GM19438 (cell line): ENCODE measurements at regions not wholly inside any gene's neighbourhood (a gene's known extent, or its start where the extent isn't known, plus 50 kb on each side); places are given as distances from the start of the nearest gene placed in this dataset.

ENCODE experiments used
- ATAC-seq: cut with Tn5 transposase; IDR thresholded peaks from one replicate; pipeline ENCODE4 v1.9.1; 2021; ENCODE audit warnings: low read depth; ENCODE audit not compliant: unreplicated experiment

DNA sequence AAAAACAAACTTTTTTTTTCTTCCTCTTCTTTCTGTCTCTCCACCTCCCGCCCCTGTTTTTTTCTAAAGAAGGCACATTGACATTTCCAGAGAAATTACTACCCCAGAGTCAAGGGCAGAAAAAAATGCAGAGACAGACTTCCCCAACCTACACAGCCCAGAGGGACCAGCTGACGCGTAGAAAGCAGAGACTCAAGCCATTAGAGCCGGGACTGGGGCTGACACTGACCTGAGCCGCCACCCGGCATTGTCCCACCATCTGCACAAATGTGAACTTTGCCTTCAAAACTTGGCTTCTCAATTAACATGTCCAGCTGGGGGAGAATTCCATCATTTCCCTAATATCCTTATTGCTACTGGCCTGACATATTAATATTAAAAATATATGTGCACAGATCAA lies 385.6 kb downstream of the NR2F2 start:
- no peak for ATAC-seq

DNA sequence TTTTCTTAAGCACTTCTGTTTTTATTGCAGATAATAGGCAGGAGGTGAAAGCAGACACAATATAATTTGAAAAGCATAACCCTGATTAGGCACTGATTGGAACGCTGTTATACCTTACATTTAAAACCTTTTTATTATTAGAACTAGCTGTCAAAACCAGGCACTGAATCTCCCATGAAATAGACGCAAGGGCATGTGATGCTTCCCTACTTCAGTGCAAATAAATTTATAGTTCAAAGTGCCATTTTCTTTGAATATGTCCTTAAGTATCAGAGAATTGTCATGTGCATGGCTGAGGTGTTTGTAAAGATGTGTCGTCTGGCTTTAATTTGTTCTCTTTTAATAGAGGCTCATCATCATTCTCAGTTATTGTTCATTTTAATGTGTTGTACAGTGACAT lies 386.0 kb downstream of the NR2F2 start:
- no peak for ATAC-seq

DNA sequence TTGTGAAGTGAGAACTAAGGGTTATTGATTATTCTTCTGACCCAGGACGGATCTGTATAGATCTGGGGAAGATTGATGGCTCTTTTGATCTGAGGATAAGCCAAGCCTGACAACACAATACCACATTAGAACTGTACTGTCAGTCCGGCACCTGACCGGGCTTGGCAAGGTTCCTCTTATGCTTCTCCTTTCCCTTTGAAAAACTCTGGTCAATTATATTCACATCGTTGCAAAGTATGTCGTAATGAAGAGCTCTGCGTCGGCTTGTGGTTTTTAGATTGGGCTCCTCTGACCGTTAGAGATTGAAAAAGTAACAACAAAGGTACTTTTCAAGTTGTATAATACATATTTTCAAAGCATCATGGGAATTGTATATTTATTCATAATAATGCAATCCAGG lies 389.8 kb downstream of the NR2F2 start:
- no peak for ATAC-seq

DNA sequence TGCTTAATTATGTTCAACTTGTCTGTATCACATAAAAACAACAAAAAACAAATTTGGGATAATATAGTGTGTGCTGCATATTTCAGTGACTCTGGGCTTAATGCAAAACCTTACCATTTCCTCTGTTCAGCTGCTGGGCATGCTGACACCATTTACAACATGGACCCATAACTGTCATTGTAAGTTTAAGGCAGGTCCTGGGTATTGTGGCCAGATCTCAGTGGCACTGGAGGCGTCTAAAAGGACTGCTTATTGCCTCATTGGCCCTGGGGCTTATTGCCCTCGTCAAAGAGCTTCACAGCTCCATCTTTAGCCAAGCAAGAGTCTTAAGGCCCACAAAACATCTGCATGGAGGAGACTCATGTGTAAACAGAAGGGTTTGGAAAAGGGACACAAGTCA lies 390.2 kb downstream of the NR2F2 start:
- no peak for ATAC-seq

DNA sequence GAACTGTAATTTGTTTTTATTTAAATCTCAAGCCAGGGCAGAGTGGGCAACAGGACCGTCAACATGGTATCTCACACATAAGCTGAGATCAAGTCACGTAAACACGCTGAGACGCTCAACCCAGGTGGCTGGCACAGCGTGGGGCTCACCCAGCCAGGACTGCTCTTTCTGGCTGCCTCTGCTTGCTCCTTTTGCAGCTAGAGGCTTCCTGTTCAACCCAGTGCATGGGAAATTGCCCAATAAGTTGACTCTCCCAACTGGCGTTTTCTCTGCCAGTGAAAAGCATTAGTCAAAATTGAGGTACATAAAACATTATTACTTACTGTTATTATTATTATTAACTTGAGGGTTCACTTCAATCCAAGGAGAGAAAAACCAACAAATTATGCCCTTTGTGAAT lies 398.1 kb downstream of the NR2F2 start:
- ATAC-seq: no peak

DNA sequence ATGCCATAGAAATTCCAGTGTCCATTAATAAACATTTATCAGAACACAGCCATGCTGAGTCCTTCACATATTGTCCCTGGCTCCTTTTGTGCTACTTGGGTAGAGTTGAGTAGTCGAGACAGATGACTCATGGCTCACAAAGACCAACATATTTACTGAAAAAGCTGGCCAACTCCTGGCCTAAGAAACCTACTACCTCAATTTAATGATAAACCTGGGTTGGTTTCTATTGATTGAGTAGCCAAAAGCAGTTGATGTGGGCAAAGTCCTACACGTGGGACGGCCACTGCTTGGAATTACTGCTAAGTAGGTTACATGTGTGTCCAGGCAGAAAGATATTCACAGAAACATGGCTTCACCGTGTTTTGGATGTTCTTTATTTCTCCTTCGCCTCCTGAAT lies 402.2 kb downstream of the NR2F2 start:
- no peak for ATAC-seq

DNA sequence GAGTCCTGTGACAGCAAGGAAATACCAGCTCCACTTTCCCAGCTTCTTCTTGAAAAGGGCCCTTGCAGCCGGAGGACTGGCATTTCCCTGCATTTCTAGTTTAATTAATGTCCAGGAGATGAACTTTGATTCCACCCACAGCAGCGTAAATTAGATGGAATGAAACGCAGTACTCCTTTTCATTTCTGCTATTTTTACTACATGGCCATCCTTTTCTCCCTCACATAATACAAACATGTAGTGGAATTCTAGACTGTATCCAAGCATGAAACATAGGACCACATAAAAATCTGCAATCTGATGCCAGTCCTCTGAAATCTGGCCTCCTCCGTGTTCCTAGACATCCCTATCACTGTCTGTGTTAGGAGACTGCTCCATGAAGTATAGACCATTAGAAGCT lies 403.2 kb downstream of the NR2F2 start:
- no peak for ATAC-seq

DNA sequence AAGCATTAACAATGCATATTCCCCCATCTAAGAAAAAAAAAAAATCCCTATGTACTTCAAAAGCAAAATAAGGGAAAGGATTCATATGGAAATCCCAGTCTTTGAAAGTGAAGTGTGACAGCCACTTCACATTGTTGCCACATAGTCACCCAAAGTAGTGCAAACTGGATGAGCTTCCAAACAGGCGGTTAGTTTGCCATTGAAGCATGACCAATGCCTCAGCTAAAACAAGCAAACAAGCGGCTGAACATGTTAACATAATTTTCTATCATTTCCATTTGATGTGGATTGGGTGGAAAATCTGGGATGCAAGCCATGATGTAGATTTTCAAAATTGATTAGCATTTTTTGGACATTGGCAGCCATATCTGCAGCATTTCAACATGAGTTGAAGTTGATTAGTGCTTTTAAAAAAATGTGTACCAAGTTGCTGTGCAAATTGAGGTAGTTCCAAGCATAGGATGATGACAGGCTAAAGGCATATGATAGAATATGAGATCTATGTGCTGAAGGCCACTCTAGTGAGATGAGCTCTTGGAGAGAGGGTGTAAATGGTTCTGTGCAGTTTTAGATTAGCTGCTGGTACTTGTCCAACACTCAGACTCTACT lies 405.2 kb downstream of the NR2F2 start:
- ATAC-seq: no peak

DNA sequence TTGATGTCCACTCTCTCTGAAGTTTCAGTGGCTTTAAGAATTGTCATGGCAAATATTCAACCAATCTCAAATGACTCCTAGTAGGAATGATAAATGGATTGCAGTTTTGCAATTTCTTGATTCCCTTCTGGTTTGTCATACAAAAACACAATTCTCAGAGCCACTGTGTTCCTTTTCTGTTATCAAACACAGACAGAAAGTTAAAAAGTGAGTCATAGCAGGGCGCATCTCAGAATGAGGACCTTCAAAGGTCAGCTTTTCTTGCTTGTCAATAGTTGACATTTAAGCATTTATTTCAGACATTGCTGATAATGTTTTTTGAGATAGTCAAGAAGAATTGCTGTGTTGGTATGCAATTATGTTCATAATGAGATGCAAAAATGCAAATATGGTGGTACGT lies 405.9 kb downstream of the NR2F2 start:
- ATAC-seq: no peak

DNA sequence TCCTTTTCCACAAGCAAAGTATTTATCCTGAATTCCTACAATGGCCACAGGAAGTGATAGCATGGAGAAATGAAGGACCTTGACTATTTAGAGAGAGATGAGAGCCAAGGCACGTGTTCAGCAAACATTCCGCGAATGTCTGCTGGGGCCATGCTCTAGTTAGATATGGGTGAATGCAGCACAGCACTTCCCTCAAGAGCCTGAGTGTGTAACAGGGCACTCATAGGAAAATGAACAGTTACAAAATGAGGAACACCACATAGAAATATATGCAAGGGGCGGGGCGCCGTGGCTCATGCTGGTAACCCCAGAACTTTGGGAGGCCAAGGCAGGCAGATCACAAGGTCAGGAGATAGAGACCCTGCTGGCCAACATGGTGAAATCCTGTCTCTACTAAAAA lies 406.9 kb downstream of the NR2F2 start:
- ATAC-seq: no peak

DNA sequence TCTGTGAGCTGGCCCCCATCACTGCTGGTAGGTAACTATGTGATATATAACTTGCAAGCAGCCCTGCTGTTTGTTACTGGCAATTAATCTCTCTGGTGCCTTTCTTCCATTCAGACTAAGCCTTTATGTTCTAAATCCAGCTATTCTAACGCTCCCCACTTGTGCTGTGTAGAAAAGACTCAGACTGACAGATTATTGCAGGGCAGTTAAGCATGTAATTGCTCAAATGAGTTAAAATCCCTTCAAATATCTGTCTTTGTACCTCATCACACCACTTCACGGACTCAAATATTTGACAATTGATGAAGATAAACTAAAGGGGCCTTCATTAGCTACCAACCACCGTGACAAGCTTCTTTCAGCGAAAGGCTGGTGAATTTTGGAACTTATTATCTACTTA lies 416.2 kb downstream of the NR2F2 start:
- ATAC-seq: no peak

DNA sequence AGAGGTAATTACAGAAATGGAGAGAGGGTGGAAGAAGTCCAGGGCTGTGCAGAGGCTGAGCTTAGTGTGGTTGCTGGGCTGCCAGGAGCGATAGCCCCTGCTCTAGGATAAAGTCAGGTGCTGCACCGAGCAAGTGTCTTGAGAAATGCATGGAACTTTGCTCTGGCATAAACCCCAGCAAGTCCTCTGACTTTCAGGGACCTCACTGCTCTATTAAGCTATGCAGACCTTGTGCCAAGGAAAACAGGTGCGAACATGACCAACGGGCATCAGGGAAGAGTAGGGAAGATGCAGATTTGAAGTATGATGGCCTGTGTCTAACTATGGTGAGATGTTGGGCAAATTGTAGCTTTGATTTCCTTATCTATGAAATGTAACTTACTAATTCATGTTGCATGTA lies 416.8 kb downstream of the NR2F2 start:
- no peak for ATAC-seq

DNA sequence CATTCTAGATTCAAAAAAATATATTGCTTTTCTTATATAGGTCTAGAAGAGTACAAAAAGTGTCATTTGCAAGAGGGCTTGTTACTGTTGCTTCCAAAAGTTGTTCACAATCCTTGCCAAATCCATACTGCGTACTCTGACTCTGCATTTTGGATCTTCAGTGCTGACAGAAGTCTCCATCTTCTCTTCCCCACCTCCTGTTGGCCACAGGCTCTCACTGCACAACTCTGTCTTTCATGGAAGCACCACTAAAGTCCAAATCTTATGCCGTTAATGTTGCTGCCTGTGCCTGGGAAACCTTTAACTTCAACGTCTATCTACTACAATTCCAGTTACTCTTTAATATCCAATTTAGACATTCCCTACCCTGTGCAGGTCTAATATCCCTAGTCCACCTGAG lies 419.9 kb downstream of the NR2F2 start:
- no peak for ATAC-seq

DNA sequence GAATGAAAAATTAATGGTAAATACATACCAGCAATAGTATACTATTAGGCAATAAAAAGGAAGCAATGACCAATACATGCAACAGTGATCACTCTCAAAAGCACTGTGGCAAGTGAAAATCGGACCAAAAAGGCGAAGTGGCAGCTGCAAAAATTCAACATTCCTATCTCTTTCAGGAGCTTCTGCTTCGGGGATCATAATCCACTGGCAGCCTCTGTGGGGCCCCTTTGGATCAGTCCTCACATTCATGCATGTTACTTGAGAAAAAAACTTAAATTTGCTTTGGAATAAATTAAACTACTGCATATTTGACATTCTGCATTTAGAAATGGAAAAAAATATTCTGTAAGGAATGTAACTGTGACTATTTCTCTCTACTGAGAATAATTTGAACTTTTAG lies 425.6 kb downstream of the NR2F2 start:
- no peak for ATAC-seq

DNA sequence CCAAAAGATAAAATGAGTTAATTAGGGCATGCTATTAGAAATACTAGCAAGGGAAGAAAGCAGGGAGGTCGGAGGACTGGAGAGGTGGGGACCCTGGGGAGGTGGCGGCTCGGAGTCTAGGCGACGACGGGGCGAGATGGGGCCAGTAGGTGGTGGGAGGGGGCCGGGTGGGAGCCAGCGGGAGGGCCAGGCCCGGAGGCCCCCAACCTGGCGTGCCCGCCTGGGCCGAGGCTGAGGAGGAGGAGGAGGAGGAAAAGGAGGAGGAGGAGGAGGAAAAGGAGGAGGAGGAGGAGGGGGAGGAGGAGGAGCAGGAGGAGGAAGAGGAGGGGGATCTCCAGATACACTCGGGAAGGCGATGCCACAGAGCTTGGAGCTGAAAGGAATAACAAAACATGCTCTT lies 426.2 kb downstream of the NR2F2 start:
- ATAC-seq: no peak

DNA sequence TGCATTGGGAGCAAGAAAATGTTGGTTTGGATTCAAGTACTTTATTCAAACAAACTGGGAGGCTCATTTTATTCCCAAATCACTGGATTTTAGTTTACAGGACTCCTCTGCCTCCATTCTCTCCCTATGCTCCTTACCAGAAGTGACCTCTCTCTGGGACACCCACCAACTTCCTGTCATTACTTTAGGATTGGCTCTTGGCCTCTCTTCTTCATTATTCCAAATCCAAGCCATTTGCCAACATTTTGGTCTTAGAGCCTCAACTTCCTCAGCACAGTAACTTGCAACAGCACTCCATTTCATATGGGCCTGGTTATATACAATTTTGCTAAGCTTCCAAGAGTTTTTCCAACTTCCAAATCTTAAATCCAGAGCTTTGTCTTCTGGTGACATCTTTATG lies 432.1 kb downstream of the NR2F2 start:
- ATAC-seq: no peak

DNA sequence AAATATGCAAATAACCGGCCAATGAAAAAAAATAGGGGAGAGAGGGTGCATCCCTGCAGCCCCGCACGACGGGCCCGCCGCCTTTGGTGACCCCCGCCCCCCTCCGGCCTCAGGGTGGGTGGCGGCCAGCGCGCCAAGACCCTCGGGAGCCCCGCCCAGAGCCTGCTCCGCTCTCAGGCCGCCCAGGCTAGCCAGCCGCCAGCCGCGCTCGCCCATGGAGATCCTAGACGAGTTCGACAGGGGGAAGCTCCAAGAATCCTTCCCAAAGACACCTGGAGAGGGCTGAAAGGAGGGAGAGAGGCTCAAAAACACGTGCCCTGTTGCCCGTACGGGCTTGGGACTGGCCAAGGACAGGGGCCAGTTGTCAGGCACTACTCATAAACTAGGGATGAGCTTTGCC lies 434.0 kb downstream of the NR2F2 start:
- ATAC-seq: no peak

DNA sequence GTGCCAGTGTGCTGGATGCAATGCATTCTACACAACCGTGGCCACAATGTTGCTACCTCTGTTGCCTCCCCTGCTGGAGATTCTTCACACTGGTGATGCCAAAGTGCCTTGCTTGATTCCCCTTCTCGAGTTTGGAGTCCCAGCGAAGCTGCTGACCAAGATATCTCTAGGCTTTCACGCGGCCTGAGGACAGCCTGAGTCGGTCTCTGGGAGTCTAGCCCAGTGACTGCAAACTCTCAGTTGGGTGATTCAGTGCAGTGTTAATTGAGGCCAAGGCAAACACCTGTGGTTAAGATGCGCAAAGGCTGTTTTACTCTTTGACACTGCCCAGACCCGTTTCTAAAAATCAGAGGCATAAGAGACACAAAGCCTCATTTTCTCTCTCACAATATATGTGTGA lies 434.4 kb downstream of the NR2F2 start:
- no peak for ATAC-seq

DNA sequence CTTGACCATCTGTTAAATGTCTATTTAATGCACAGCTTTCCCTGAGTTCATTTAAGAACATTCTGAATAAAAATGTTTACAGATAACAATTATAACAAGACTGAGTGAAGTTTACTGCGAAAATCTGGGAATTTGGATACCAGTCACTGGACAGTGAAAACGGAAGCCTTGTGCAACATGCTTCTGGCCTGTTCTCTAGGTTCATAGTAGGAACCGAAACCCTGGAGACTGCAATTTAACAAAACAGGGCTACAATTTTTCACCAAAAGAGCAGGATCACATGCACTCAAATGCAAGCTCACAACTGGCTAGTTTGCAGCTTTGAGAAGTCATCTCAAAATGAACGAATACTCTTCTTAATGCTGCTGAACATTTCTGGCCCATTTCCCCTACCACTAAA lies 435.9 kb downstream of the NR2F2 start:
- no peak for ATAC-seq

DNA sequence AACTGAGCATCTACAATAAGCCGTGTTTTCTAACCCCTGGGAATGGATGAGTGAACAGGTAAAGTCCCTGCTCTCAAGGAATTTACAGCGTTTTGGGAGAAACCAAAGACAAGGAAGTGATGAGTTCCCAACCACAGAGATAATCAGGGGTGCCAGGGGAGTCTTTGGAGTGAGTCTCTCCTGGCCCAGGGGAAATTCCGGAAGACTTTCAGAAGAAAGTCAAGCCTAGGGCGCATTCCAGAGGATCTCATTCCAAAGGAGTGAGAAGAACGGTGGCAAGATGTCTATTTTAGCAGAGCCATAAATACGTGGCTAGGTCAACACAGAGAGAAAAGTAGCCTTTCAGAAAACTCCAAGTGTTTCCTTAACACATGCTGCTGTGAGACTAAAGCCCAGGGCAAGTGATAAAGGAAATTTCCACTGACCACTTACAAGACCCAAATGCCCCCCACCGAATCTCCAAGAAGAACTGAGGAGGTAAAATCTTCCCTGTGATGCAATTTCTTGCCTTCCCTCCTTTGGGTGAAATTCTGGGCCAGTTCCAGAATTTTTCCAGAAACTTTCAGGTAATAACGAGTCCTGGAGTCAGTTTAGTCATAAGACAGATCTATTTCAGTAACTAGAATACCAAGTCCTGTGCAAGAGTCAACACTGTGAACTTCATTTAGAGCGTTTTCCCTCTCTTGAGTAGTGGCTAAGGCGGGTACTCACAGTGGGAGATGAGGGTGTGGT lies 437.4 kb downstream of the NR2F2 start:
- ATAC-seq: no peak

DNA sequence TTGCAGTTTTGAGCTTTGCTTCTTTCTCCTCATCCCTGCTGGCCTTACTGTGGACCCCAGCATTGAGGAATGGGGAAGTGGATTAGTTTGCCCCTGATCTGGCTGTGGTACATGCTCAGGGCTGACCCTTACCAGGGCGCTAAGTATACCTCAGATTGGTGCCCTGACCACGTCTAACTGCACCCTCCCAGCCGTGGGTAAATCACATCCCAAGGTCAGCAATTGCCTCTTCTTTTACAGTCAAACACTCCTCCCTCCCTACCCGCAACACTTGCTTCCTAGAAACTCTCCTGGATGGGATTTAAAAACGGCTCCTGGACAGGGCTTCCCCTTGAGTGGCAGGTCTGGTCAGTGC lies 437.9 kb downstream of the NR2F2 start:
- ATAC-seq: no peak

DNA sequence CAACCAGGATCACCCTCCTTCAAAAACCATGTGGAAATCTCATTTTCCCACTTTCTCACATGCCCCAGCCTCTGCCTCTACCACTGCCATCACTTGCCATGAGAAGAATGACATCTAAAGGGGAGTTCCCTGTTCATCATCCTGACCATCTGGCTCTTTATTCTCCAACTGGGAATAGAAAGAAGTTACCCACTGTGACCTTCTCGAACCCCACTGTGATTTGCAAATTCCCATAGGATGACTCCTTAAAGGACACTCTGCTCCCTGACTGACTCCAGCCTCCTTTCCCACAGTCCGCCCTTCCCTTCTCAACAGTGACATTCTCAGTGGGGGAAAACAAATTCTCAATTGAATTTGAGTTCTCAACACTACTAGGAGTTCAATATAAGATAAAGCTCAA lies 440.5 kb downstream of the NR2F2 start:
- no peak for ATAC-seq

DNA sequence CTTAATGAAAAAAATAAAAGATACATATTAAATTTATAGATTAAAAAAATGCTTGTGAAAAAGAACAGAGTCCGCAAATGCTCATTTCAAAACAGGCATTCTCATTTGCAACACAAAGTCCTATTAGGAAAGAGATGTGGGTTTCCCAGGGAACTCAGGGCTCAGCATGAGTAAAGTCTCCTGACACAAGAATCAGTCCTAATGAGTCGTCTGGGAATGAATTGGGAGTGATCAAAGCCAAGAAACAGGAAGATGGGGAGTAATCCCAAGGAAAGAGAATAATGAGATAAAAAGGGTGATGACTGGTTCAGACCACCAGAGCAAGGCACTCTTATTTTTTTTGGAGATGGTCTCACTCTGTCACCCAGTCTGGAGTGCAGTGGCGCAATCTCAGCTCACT lies 443.7 kb downstream of the NR2F2 start:
- ATAC-seq: no peak
